GM23338 (cell line): ENCODE measurements at regions not wholly inside any gene's neighbourhood (a gene's known extent, or its start where the extent isn't known, plus 50 kb on each side); places are given as distances from the start of the nearest gene placed in this dataset.

Experiments used
- ATAC-seq: fragments of 200-7000 bp; cut with Tn5 transposase; 3 replicates; pipeline ENCODE4 v1.9.1; 2020
- DNase-seq: peaks from one replicate; pipeline ENCODE4 v3.0.0-alpha.2; 2015; ENCODE audit warnings: low spot score
- H2AFZ ChIP-seq: fragments of 200-600 bp; sonication (generic); 2 replicates; pipeline ENCODE4 v1.8.0; 2016; ENCODE audit warnings: antibody characterized with exemption, mild to moderate bottlenecking, moderate library complexity
- H3F3A ChIP-seq: fragments of 200-600 bp; sonication (generic); replicated peaks from 2 replicates; pipeline ENCODE4 v1.8.0; 2017; ENCODE audit warnings: antibody characterized with exemption, mixed run types, low read depth
- H3K27ac ChIP-seq: fragments of 200-600 bp; sonication (generic); 2 replicates; pipeline ENCODE4 v1.6.1; 2016; ENCODE audit warnings: low read depth
- H3K27me3 ChIP-seq: fragments of 200-600 bp; sonication (generic); 2 replicates; pipeline ENCODE4 v1.8.0; 2016; ENCODE audit warnings: mild to moderate bottlenecking, mixed run types, moderate library complexity; ENCODE audit not compliant: insufficient read depth
- H3K36me3 ChIP-seq: fragments of 200-600 bp; sonication (generic); 2 replicates; pipeline ENCODE4 v1.8.0; 2016; ENCODE audit warnings: mild to moderate bottlenecking; ENCODE audit not compliant: insufficient read depth
- H3K4me1 ChIP-seq: fragments of 200-600 bp; sonication (generic); 2 replicates; pipeline ENCODE4 v1.8.0; 2016; ENCODE audit warnings: mild to moderate bottlenecking, moderate library complexity; ENCODE audit not compliant: insufficient read depth
- H3K4me2 ChIP-seq: fragments of 200-600 bp; sonication (generic); 2 replicates; pipeline ENCODE4 v1.7.1; 2017; ENCODE audit warnings: mixed run types
- H3K4me3 ChIP-seq: fragments of 200-600 bp; sonication (generic); 2 replicates; pipeline ENCODE4 v1.6.1; 2016; ENCODE audit warnings: mixed run types
- H3K79me2 ChIP-seq: fragments of 200-600 bp; sonication (generic); replicated peaks from 2 replicates; pipeline ENCODE4 v1.8.0; 2017; ENCODE audit warnings: mild to moderate bottlenecking; ENCODE audit not compliant: insufficient read depth
- H3K9me2 ChIP-seq: fragments of 200-600 bp; sonication (generic); 2 replicates; pipeline ENCODE4 v1.8.0; 2017; ENCODE audit not compliant: insufficient read depth
- H4K20me1 ChIP-seq: fragments of 200-600 bp; sonication (generic); replicated peaks from 2 replicates; pipeline ENCODE4 v1.8.0; 2017; ENCODE audit warnings: mild to moderate bottlenecking; ENCODE audit not compliant: insufficient read depth
- H3K27ac Mint-ChIP-seq: 2 replicates; pipeline ENCODE4 v1.8.0; 2020; ENCODE audit warnings: inconsistent platforms, mild to moderate bottlenecking, moderate library complexity, mixed read lengths
- H3K27me3 Mint-ChIP-seq: 3 replicates; pipeline ENCODE4 v1.8.0; 2022; ENCODE audit warnings: low read depth, mild to moderate bottlenecking, moderate library complexity, mixed read lengths, inconsistent platforms; ENCODE audit not compliant: insufficient read depth, poor library complexity
- H3K36me3 Mint-ChIP-seq: 3 replicates; pipeline ENCODE4 v1.8.0; 2021; ENCODE audit warnings: low read depth, mild to moderate bottlenecking, inconsistent platforms, moderate library complexity, mixed read lengths
- H3K4me1 Mint-ChIP-seq: 3 replicates; pipeline ENCODE4 v1.8.0; 2020; ENCODE audit warnings: mild to moderate bottlenecking, inconsistent platforms, mixed read lengths
- H3K4me3 Mint-ChIP-seq: 3 replicates; pipeline ENCODE4 v1.8.0; 2021; ENCODE audit warnings: moderate library complexity, mild to moderate bottlenecking, inconsistent platforms, mixed read lengths
- H3K9me3 Mint-ChIP-seq: 3 replicates; pipeline ENCODE4 v1.8.0; 2020; ENCODE audit warnings: moderate library complexity, mild to moderate bottlenecking, inconsistent platforms, mixed read lengths
- CREB1 ChIP-seq: fragments of 250-450 bp; sonication (Bioruptor Pico); IDR thresholded peaks from 2 replicates; pipeline ENCODE4 v1.5.0; 2020; ENCODE audit warnings: low read depth, mild to moderate bottlenecking, moderate library complexity
- EZH2 ChIP-seq: fragments of 200-600 bp; sonication (generic); IDR thresholded peaks from one replicate; pipeline ENCODE4 v1.8.0; 2017; ENCODE audit warnings: antibody characterized with exemption, mild to moderate bottlenecking, low read depth; ENCODE audit not compliant: unreplicated experiment
- EZH2phosphoT487 ChIP-seq: fragments of 200-600 bp; sonication (generic); IDR thresholded peaks from one replicate; pipeline ENCODE4 v1.8.1; 2018; ENCODE audit warnings: antibody characterized with exemption; ENCODE audit not compliant: unreplicated experiment
- JUNB ChIP-seq: IDR thresholded peaks from one replicate; pipeline ENCODE4 v1.6.1; 2016; ENCODE audit warnings: antibody characterized with exemption; ENCODE audit not compliant: unreplicated experiment
- NANOG ChIP-seq: IDR thresholded peaks from 2 replicates; pipeline ENCODE4 v1.6.1; 2016; ENCODE audit warnings: antibody characterized with exemption, borderline replicate concordance
- POLR2AphosphoS5 ChIP-seq: IDR thresholded peaks from 2 replicates; pipeline ENCODE4 v1.6.1; 2016; ENCODE audit warnings: antibody characterized with exemption, low read depth
- STAT1 ChIP-seq: IDR thresholded peaks from one replicate; pipeline ENCODE4 v1.6.1; 2016; ENCODE audit warnings: antibody characterized with exemption; ENCODE audit not compliant: unreplicated experiment
- ZNF114 ChIP-seq: fragments of 250-450 bp; sonication (Bioruptor Pico); IDR thresholded peaks from 2 replicates; pipeline ENCODE4 v1.5.0; 2020; ENCODE audit warnings: mild to moderate bottlenecking, moderate library complexity
- ZNF331 ChIP-seq: fragments of 250-450 bp; sonication (Bioruptor Pico); IDR thresholded peaks from 2 replicates; pipeline ENCODE4 v1.5.0; 2020; ENCODE audit warnings: low read depth, mild to moderate bottlenecking, moderate library complexity
- TF ChIP-seq, protein P1 (sequence below), 2 experiments: fragments of 200-600 bp in 1 of 2; sonication (generic) in 1 of 2; conservative IDR thresholded peaks; 2 replicates each; pipeline versions ENCODE4 v1.5.1 to v1.6.1; 2016 to 2017; ENCODE audit warnings: antibody characterized with exemption in 2 of 2, low read depth in 2 of 2, mild to moderate bottlenecking in 2 of 2, moderate library complexity in 1 of 2
- TF ChIP-seq, protein P2 (sequence below): fragments of 250-450 bp; sonication (Bioruptor Pico); IDR thresholded peaks from 2 replicates; pipeline ENCODE4 v1.5.0; 2020; ENCODE audit warnings: mild to moderate bottlenecking, moderate library complexity
- TF ChIP-seq, protein P3 (sequence below): IDR thresholded peaks from 2 replicates; pipeline ENCODE4 v1.6.1; 2016; ENCODE audit warnings: antibody characterized with exemption
- TF ChIP-seq, protein P4 (sequence below): IDR thresholded peaks from one replicate; pipeline ENCODE4 v1.6.1; 2018; ENCODE audit warnings: antibody characterized with exemption; ENCODE audit not compliant: unreplicated experiment

DNA sequence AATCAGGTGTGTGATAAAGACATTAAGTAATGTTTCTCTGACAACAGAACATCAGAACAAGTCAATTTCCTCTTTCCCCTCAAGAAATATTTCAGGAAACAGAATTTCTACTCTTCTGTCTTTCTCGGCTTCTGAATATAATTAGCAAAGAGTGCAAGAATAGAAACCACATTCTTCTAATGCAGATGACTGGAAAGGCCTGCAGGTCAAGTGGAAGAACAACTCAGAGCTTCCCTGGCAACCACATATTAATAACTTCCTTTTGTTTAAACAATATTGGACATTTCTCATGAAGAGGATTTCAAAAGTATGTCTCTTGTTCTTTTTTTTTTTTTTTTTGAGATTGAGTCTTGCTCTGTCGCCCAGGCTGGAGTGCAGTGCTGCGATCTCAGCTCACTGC, 225.5 kb downstream of the PARM1 start:
- Histone ChIP-seq H4K20me1 (no peaks in the 10 kb centered on the region), H3F3A (no peaks in the 10 kb centered on the region), H3K27ac (no peak overlapping the region), H2AFZ (no peak overlapping the region), H3K4me2 (no peak overlapping the region), H3K9me2 (0 out of 2 replicates have a peak, but pooled peaks cover 4% of the 10 kb centered on the region), H3K4me1 (no peaks in the 10 kb centered on the region), H3K79me2 (no peaks in the 10 kb centered on the region), H3K36me3 (no peaks in the 10 kb centered on the region), H3K4me3 (no peak overlapping the region), H3K27me3 (no peaks in the 10 kb centered on the region)
- H3K4me3 Mint-ChIP-seq = no peak overlapping the region
- ATAC-seq (no peak), DNase-seq (no peak)
- no peaks in the 10 kb centered on the region for H3K4me1 Mint-ChIP-seq
- no peaks in the 10 kb centered on the region for H3K27me3 Mint-ChIP-seq
- H3K36me3 Mint-ChIP-seq = peaks cover 13% of the 10 kb centered on the region; the same call in 1 of the 3 replicates
- peaks cover 16% of the 10 kb centered on the region for H3K9me3 Mint-ChIP-seq
- TF ChIP-seq JUNB (no peak), EZH2phosphoT487 (no peak), CREB1 (no peak), ZNF331 (CRISPR knock-in tag) (no peak), STAT1 (no peak), NANOG (no peak), POLR2AphosphoS5 (no peak), ZNF114 (CRISPR knock-in tag) (no peak), EZH2 (no peak)
- TF ChIP-seq, protein P1, sequence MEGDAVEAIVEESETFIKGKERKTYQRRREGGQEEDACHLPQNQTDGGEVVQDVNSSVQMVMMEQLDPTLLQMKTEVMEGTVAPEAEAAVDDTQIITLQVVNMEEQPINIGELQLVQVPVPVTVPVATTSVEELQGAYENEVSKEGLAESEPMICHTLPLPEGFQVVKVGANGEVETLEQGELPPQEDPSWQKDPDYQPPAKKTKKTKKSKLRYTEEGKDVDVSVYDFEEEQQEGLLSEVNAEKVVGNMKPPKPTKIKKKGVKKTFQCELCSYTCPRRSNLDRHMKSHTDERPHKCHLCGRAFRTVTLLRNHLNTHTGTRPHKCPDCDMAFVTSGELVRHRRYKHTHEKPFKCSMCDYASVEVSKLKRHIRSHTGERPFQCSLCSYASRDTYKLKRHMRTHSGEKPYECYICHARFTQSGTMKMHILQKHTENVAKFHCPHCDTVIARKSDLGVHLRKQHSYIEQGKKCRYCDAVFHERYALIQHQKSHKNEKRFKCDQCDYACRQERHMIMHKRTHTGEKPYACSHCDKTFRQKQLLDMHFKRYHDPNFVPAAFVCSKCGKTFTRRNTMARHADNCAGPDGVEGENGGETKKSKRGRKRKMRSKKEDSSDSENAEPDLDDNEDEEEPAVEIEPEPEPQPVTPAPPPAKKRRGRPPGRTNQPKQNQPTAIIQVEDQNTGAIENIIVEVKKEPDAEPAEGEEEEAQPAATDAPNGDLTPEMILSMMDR (conservative IDR thresholded peaks at IDR 0.05; ENCODE audit: low read depth in 2 of 2) = no peak
- TF ChIP-seq, protein P2, sequence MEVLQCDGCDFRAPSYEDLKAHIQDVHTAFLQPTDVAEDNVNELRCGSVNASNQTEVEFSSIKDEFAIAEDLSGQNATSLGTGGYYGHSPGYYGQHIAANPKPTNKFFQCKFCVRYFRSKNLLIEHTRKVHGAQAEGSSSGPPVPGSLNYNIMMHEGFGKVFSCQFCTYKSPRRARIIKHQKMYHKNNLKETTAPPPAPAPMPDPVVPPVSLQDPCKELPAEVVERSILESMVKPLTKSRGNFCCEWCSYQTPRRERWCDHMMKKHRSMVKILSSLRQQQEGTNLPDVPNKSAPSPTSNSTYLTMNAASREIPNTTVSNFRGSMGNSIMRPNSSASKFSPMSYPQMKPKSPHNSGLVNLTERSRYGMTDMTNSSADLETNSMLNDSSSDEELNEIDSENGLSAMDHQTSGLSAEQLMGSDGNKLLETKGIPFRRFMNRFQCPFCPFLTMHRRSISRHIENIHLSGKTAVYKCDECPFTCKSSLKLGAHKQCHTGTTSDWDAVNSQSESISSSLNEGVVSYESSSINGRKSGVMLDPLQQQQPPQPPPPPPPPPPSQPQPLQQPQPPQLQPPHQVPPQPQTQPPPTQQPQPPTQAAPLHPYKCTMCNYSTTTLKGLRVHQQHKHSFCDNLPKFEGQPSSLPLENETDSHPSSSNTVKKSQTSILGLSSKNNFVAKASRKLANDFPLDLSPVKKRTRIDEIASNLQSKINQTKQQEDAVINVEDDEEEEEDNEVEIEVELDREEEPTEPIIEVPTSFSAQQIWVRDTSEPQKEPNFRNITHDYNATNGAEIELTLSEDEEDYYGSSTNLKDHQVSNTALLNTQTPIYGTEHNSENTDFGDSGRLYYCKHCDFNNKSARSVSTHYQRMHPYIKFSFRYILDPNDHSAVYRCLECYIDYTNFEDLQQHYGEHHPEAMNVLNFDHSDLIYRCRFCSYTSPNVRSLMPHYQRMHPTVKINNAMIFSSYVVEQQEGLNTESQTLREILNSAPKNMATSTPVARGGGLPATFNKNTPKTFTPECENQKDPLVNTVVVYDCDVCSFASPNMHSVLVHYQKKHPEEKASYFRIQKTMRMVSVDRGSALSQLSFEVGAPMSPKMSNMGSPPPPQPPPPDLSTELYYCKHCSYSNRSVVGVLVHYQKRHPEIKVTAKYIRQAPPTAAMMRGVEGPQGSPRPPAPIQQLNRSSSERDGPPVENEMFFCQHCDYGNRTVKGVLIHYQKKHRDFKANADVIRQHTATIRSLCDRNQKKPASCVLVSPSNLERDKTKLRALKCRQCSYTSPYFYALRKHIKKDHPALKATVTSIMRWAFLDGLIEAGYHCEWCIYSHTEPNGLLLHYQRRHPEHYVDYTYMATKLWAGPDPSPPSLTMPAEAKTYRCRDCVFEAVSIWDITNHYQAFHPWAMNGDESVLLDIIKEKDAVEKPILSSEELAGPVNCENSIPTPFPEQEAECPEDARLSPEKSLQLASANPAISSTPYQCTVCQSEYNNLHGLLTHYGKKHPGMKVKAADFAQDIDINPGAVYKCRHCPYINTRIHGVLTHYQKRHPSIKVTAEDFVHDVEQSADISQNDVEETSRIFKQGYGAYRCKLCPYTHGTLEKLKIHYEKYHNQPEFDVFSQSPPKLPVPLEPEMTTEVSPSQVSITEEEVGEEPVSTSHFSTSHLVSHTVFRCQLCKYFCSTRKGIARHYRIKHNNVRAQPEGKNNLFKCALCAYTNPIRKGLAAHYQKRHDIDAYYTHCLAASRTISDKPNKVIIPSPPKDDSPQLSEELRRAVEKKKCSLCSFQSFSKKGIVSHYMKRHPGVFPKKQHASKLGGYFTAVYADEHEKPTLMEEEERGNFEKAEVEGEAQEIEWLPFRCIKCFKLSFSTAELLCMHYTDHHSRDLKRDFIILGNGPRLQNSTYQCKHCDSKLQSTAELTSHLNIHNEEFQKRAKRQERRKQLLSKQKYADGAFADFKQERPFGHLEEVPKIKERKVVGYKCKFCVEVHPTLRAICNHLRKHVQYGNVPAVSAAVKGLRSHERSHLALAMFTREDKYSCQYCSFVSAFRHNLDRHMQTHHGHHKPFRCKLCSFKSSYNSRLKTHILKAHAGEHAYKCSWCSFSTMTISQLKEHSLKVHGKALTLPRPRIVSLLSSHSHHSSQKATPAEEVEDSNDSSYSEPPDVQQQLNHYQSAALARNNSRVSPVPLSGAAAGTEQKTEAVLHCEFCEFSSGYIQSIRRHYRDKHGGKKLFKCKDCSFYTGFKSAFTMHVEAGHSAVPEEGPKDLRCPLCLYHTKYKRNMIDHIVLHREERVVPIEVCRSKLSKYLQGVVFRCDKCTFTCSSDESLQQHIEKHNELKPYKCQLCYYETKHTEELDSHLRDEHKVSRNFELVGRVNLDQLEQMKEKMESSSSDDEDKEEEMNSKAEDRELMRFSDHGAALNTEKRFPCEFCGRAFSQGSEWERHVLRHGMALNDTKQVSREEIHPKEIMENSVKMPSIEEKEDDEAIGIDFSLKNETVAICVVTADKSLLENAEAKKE (CRISPR knock-in tag) = no peak
- TF ChIP-seq, protein P3, sequence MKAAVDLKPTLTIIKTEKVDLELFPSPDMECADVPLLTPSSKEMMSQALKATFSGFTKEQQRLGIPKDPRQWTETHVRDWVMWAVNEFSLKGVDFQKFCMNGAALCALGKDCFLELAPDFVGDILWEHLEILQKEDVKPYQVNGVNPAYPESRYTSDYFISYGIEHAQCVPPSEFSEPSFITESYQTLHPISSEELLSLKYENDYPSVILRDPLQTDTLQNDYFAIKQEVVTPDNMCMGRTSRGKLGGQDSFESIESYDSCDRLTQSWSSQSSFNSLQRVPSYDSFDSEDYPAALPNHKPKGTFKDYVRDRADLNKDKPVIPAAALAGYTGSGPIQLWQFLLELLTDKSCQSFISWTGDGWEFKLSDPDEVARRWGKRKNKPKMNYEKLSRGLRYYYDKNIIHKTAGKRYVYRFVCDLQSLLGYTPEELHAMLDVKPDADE = no peak
- TF ChIP-seq, protein P4, sequence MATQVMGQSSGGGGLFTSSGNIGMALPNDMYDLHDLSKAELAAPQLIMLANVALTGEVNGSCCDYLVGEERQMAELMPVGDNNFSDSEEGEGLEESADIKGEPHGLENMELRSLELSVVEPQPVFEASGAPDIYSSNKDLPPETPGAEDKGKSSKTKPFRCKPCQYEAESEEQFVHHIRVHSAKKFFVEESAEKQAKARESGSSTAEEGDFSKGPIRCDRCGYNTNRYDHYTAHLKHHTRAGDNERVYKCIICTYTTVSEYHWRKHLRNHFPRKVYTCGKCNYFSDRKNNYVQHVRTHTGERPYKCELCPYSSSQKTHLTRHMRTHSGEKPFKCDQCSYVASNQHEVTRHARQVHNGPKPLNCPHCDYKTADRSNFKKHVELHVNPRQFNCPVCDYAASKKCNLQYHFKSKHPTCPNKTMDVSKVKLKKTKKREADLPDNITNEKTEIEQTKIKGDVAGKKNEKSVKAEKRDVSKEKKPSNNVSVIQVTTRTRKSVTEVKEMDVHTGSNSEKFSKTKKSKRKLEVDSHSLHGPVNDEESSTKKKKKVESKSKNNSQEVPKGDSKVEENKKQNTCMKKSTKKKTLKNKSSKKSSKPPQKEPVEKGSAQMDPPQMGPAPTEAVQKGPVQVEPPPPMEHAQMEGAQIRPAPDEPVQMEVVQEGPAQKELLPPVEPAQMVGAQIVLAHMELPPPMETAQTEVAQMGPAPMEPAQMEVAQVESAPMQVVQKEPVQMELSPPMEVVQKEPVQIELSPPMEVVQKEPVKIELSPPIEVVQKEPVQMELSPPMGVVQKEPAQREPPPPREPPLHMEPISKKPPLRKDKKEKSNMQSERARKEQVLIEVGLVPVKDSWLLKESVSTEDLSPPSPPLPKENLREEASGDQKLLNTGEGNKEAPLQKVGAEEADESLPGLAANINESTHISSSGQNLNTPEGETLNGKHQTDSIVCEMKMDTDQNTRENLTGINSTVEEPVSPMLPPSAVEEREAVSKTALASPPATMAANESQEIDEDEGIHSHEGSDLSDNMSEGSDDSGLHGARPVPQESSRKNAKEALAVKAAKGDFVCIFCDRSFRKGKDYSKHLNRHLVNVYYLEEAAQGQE = no peak
- no peak overlapping the region for H3K27ac Mint-ChIP-seq
